Activated naive CD4-positive, alpha-beta T cell treated with anti-CD3 and anti-CD28 coated beads, Interleukin-2, amount 50 U/mL, for 72 hours (primary cell): ENCODE measurements at regions not wholly inside any gene's neighbourhood (a gene's known extent, or its start where the extent isn't known, plus 50 kb on each side); places are given as distances from the start of the nearest gene placed in this dataset.

Source experiments
- ATAC-seq, 2 donors: fragments of 150-1000 bp; cut with Tn5 transposase; 2 replicates each; pipeline ENCODE4 v1.10.0; 2021; ENCODE audit warnings: mild to moderate bottlenecking in 2 of 2, moderate library complexity in 2 of 2
- DNase-seq, 2 donors: peaks; one replicate each; pipeline ENCODE4 v3.0.0; 2021 to 2022; ENCODE audit warnings: low spot score in 2 of 2
- H3K27ac Mint-ChIP-seq, 2 donors: one replicate each; pipeline ENCODE4 v1.8.0; 2022; ENCODE audit warnings: mild to moderate bottlenecking in 2 of 2, mixed read lengths in 2 of 2
- H3K36me3 Mint-ChIP-seq, 2 donors: one replicate each; pipeline ENCODE4 v1.8.0; 2022; ENCODE audit warnings: mixed read lengths in 2 of 2
- H3K9me3 Mint-ChIP-seq, 2 donors: one replicate each; pipeline ENCODE4 v1.8.0; 2022; ENCODE audit warnings: mixed read lengths in 2 of 2

DNA sequence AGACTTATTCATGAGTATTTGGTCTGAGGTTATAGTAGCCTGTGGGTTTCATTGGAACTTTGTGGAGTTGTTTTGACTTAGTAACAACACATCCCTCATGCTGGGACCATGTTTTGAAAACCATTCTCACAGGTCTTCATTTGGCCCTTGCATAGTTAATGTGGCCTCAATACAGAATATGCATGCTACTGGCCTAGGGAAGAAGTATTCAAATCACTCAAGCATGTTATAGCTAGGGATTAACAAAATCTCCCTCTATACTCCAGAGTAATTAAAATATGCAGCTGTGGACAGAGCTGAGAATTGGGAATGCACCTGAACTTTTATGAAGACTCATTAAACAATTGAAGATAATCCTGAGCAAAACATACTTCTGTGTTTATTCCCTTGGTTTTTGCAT, 325.5 kb upstream of the CHAC2 start:
- Mint-ChIP-seq H3K9me3 (no peaks in the 10 kb centered on the region), H3K27ac (no peak overlapping the region), H3K36me3 (no peaks in the 10 kb centered on the region)
- DNase-seq (no peak), ATAC-seq (no peak)

DNA sequence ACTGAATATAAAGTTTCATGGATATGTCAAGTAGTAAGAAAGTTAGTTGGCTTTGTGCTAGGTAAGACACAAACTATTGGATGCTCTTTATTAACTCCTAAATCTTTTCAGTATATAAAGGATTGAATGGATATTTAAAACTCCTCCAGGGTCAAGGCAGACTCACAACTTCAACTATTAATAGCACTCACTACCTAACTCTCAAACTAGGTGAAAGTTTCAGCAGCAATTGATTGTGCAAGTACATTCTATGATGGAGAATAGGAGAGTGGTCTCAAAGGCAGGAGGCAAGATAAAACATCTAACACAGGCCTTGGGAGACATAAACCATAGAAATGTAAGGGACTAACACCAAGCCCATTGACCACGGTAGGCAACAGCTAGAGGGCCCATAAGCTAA, 328.9 kb upstream of the CHAC2 start:
- Mint-ChIP-seq H3K27ac (no peak overlapping the region), H3K36me3 (no peaks in the 10 kb centered on the region)
- ATAC-seq = no peak

DNA sequence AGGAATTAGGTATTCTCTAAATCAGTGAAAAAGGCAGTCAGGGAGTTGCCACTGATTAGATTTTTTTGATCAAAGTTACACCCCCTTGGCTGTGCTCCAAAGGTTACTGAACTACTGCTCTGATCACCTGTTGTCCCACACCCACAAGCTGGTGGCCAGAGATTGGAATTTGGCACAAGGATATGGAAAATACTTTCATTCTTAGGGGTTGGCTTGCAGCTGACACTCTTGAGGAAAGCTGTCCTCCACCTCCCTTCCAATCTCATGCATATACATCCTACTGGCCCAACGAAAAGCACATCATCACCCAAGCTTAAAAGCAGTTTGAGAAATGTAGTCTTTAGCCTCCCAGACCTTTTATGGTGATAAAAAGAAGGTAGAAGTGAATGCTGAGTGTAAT, 329.5 kb upstream of the CHAC2 start:
- H3K9me3 Mint-ChIP-seq = no peaks in the 10 kb centered on the region
- DNase-seq (no peak), ATAC-seq (no peak)
- H3K36me3 Mint-ChIP-seq = no peaks in the 10 kb centered on the region
- H3K27ac Mint-ChIP-seq = no peak overlapping the region

More for the DNA sequence above, 328.9 kb upstream of the CHAC2 start:
- no peaks in the 10 kb centered on the region for H3K9me3 Mint-ChIP-seq
- DNase-seq = no peak

DNA sequence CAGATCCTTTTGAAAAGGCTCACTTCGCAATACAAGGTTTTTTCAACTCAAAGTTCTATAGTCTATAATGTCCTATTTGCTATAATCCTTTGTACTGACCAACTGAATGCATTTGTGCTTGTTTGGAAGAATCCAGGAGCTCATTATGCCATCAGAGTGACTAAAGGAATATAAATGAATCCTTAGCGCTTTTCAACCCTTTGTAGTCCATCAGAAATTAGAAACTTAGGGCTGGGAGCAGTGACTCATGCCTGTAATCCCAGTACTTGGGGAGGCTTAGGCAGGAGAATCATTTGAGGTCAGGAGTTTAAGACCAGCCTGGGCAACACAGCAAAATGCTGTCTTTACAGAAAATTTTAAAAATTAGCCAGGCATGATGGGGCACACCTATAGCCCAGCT, 330.2 kb upstream of the CHAC2 start:
- Mint-ChIP-seq H3K27ac (no peak overlapping the region), H3K9me3 (no peaks in the 10 kb centered on the region), H3K36me3 (no peaks in the 10 kb centered on the region)
- DNase-seq = no peak
- ATAC-seq = no peak

DNA sequence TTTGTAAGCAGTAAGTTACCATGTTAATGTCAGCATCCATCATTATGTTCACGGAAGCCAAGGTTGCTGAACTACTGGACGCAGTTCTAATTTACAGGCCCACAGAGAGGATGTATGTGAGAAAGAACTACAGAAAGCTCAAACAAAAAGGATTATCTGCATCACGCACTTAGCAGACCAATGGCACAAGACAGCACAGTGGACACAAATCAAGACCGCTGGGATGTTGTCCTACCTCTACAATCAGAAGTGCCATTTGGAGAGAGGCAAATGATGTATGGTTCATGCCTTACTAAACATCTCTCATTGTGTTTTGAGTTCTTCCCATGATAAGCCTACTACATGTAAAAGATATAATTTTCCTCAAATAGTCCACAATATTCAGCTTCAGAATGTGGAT, 330.7 kb upstream of the CHAC2 start:
- Mint-ChIP-seq H3K27ac (no peak overlapping the region), H3K9me3 (no peaks in the 10 kb centered on the region), H3K36me3 (no peaks in the 10 kb centered on the region)
- ATAC-seq (no peak), DNase-seq (no peak)

DNA sequence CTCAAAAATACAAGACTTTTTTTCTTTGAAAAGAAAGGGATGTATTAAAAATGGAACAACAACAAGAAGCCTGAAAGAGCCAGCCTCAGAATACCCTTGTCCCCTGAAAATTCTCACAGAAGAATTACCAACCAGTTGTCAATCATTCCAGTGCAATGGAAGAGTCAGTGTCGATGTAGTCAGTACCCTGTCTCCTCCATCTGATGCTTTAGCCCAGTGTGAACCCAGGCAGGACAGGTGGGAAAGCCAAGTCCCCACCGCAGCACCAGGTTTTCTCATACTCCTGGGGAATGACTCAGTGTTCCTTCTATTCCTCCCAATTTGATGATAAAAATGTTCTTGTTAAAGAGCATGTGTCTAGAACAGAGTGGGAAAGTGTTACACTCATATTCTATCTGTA, 332.0 kb upstream of the CHAC2 start:
- no peaks in the 10 kb centered on the region for H3K9me3 Mint-ChIP-seq
- no peak overlapping the region for H3K27ac Mint-ChIP-seq
- no peaks in the 10 kb centered on the region for H3K36me3 Mint-ChIP-seq

DNA sequence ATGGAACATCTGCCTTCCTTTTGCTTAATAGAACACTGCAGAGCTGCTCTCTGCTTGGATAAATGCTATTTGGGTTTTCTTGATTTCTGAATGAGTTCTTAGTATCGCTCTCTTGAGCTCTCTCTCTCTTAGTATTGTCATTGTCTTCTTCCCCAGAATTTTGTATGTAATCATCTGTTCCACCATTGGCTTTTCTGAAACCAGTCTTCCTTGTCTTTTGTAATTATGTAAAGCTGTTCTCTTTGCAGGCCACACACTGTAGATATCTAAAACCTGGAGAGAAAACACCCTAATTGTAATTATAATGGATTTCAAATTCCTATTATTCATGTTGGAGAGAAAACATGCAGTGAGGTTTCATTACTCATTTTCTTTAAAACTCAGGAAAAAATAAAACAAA, 333.1 kb upstream of the CHAC2 start:
- no peak overlapping the region for H3K27ac Mint-ChIP-seq
- no peaks in the 10 kb centered on the region for H3K36me3 Mint-ChIP-seq
- ATAC-seq (no peak), DNase-seq (no peak)
- H3K9me3 Mint-ChIP-seq = no peaks in the 10 kb centered on the region

More for the DNA sequence above, 332.0 kb upstream of the CHAC2 start:
- no peak for DNase-seq
- ATAC-seq = no peak

DNA sequence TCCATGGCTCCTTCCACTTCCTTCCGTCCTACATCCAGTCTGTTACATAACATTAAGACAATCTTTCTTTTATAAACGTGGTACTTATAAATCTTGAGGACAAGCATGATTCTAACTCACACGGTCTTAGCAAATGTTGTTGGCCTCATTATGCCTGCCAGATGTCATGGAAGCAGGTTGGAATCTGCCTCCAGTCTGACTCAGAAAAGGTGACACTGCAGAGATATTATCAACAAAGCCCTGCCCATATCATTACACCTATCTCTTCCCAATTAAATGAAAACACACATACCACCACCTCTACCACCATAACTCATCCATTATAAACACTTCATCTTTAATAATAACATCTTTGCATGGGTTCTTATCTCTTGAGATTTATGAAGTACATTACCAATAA, 334.7 kb upstream of the CHAC2 start:
- Mint-ChIP-seq H3K9me3 (no peaks in the 10 kb centered on the region), H3K27ac (no peak overlapping the region), H3K36me3 (no peaks in the 10 kb centered on the region)
- no peak for DNase-seq
- ATAC-seq = no peak

DNA sequence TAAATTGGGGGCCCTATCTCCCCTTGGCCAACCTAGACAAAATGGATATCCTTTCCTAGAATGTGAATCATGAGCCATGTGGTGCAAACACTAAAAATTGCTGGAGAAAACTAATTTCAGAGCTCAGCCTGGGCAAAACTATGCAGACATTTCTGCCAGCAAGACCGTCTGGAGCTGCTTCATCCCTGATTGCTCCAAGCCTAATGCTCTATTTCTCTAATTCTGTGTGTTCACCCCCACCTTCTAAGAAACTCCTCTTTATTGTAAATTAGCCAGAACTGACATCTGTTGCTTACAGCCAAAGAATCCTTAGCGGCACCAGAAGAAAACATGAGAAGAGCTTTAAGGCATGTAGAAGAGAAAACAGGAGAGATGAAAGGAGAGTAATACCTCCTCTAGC, 337.7 kb upstream of the CHAC2 start:
- ATAC-seq = no peak
- Mint-ChIP-seq H3K27ac (no peak overlapping the region), H3K36me3 (no peaks in the 10 kb centered on the region), H3K9me3 (no peaks in the 10 kb centered on the region)
- DNase-seq = no peak

DNA sequence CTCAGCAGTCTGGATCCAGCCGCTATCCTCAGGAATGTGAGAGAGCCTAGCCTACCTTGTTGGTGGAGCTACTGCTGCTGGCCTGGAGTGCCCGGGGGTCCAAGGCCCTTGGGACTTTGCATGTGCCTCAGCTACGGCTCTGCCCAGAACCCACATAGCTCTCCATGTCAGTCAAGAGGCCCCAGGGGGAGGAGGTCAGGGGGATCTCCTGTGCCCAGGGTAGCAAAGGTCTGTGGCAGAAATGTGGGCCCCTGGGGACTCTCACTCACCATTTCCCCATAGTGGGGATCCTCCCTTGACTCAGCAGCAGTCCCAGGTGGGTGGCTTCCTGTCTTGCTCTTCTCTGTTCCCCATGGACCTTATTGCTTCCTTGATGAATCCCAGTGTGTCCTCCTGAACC, 342.7 kb upstream of the CHAC2 start:
- peaks cover 0 to 7% of the 10 kb centered on the region in 2 donors for H3K9me3 Mint-ChIP-seq
- no peak overlapping the region for H3K27ac Mint-ChIP-seq
- ATAC-seq (no peak), DNase-seq (no peak)
- peaks cover 0 to 5% of the 10 kb centered on the region in 2 donors for H3K36me3 Mint-ChIP-seq

DNA sequence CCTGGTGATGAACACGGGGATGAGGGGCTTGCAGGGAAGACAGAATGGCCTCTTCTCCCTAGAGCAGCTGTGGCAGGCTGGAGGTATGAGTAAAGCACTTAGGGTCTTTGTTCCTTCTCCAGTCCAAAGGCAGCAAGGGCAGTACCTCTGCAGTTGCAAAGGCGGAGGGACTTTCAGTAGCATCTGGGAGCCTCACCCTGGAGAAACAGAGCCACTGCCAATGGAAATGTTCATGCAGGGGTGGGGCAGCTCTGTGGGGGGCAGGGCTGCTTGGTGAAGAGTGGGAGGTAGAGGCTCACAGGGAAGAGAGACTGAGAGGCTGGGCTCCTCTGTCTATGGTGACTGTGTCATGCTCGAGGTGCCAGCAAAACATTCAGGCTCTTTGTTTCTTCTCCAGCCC, 344.1 kb upstream of the CHAC2 start:
- no peak for ATAC-seq
- no peak overlapping the region for H3K27ac Mint-ChIP-seq
- DNase-seq = no peak
- peaks cover 0 to 7% of the 10 kb centered on the region in 2 donors for H3K9me3 Mint-ChIP-seq
- peaks cover 0 to 5% of the 10 kb centered on the region in 2 donors for H3K36me3 Mint-ChIP-seq

DNA sequence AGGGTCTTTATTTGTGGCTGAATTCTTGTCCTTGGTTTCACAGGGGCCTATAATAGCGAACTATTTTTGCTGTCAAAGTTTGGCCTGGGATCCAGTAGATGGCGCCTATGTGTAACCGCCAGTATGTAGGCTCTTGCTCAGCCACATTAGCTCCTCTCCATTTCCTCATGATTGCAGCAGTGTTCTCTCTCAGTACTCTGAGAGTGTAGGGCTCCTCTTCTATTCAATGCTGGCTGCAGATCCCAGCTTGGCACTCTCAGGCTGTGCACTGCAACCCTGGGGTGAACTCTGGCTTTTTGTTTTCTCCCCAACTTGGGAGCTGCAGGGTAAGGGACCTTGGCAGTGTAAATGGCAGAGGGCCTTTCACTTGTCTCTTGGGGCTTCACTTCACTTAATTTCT, 344.6 kb upstream of the CHAC2 start:
- Mint-ChIP-seq H3K27ac (no peak overlapping the region), H3K9me3 (peaks cover 0 to 7% of the 10 kb centered on the region in 2 donors), H3K36me3 (peaks cover 0 to 5% of the 10 kb centered on the region in 2 donors)
- ATAC-seq (peak in 1 of 2 donors; percentile 75), DNase-seq (peak in 1 of 2 donors; percentile 5)

DNA sequence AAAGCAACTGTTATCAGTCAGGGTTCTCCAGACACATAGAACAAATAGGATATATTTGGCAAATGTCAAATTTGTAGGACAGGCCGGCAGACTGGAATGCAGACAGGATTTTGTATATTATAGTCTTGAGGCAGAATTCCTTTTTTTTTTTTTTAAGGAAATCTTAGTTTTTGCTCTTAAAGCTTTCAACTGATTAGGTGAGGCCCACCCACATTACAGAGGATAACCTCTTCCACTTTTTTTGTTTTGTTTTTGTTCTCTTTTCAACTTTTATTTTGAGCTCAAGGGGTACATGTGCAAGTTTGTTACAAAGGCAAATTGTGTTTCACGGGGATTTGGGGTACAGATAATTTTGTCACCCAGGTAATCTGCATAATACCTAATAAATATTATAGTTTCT, 350.2 kb upstream of the CHAC2 start:
- H3K27ac Mint-ChIP-seq = no peak overlapping the region
- DNase-seq (no peak), ATAC-seq (no peak)
- H3K9me3 Mint-ChIP-seq = peaks cover 0 to 7% of the 10 kb centered on the region in 2 donors
- peaks cover 0 to 5% of the 10 kb centered on the region in 2 donors for H3K36me3 Mint-ChIP-seq

DNA sequence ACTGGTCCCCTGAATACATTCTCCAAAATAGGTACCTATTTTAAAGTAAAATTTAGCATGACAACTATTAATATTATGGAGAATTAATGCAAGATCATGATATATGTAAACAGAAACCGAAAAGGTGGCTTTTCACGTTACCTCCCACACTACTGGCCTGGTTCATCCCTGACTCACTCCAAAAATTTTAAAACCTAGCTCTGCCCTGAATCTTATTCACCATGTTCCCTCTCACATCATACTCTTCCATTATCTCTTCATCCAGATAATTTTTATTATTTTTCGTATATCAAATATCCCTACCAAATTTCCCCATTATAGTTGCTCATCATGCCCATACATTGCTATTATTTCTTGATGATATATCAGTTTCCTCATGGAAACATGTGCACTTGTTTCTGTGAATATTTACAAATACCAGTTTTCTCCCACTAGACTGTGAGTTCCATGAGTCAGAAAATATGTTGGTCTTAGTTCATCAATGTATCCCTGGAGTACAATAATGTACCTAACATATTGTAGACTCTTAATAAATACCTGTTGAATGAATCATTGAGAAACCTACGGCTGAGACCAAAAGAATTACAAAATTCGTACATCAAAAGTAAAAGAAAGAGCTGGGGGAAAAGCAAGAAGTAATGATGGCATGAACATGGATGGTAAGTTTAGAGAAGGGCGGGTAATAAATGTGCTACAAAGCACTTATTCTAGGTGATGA, 360.1 kb upstream of the CHAC2 start:
- Mint-ChIP-seq H3K9me3 (peaks cover 3 to 11% of the 10 kb centered on the region in 2 donors), H3K36me3 (no peaks in the 10 kb centered on the region), H3K27ac (no peak overlapping the region)
- ATAC-seq = no peak
- DNase-seq = no peak

DNA sequence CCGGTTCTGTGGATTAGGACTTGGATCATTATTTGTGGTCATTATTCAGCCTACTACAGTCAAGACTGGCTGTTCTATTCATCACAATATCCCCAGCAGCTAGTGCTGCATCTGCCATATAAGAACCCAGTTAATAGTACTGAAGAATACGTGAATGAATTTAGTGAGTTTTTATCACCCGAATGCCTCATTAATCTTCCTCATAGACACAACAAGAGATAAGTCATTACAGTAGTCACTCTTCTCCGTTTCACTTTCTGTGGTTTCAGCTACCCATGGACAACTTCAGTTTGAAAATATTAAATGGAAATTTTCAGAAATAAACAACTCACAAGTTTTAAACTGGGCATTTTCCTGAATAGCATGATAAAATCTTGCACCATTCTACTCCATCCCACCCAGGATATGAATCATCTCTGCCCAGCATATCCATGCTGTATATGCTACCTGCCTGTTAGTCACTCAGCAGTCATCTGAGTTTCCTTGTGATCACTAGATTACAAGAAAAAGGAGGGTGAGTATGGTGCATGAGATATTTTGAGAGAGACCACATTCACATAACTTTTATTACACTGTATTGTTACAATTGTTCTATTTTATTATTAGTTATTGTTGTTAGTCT, 363.7 kb upstream of the CHAC2 start:
- H3K9me3 Mint-ChIP-seq = peaks cover 4 to 9% of the 10 kb centered on the region in 2 donors
- no peak overlapping the region for H3K27ac Mint-ChIP-seq
- ATAC-seq (peak; percentile 59 to 98), DNase-seq (no peak)
- no peaks in the 10 kb centered on the region for H3K36me3 Mint-ChIP-seq

DNA sequence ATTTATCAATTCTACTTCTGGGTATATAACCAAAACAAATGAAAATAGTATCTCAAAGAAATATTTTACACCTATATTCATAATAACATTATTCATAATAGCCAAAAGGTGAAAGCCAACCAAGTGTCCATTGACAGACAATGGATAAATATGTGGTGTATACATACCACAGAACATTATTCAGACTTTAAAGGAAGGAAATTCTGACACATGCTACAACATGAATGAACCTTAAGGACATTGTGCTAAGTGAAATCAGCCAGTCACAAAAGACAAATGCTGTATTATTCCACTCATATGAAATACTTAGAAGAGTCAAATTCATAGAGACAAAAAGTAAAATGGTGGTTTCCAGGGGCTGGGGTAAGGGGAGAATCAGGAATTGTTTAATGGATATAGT, 370.5 kb upstream of the CHAC2 start:
- no peak overlapping the region for H3K27ac Mint-ChIP-seq
- ATAC-seq (no peak), DNase-seq (no peak)
- H3K9me3 Mint-ChIP-seq = peaks cover 4 to 6% of the 10 kb centered on the region in 2 donors
- no peaks in the 10 kb centered on the region for H3K36me3 Mint-ChIP-seq

DNA sequence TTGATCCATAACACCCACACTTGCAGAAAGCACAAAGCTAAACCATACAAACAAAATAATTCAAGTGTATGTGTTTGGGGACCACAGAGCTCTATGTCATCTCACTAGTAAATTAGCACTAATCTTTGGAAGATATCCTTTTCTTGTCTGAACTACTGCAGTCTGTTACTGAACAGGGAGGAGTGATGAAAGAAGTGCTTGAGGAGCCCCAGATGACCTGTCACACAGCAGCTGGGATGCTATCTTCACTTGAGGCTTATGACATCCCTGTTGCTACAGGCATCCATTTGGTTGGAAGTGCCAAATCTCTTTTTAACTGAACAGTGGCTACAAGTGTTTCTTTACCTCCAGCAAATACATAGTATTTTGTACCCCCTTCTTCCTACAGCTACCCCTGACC, 386.3 kb upstream of the CHAC2 start:
- ATAC-seq (no peak), DNase-seq (no peak)
- H3K9me3 Mint-ChIP-seq = peaks cover 0 to 3% of the 10 kb centered on the region in 2 donors
- H3K27ac Mint-ChIP-seq = no peak overlapping the region
- H3K36me3 Mint-ChIP-seq = no peaks in the 10 kb centered on the region

DNA sequence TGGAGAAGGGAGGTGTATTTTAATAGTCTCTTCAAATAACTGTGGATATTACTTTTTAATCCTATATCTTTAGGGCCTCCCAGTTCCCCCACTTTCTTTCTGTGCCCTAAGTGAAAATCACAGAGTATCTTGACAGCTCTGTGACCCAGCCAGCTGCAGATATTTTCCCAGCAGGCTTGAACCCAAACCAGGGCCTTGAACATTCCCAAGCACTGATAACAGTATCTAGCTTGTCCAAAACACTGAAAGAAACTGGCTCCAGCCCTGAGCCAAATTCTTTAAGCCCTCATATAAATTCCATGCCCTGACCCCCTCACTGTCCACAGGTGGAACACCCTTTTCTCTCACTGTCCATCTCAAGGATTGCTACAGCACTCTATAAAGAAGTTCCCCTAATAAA, 388.1 kb upstream of the CHAC2 start:
- Mint-ChIP-seq H3K9me3 (peaks cover 0 to 3% of the 10 kb centered on the region in 2 donors), H3K27ac (no peak overlapping the region), H3K36me3 (no peaks in the 10 kb centered on the region)
- ATAC-seq (no peak), DNase-seq (no peak)
